ENCODE measurements at regions not wholly inside any gene's neighbourhood (a gene's known extent, or its start where the extent isn't known, plus 50 kb on each side); places are given as distances from the start of the nearest gene placed in this dataset.

DNA sequence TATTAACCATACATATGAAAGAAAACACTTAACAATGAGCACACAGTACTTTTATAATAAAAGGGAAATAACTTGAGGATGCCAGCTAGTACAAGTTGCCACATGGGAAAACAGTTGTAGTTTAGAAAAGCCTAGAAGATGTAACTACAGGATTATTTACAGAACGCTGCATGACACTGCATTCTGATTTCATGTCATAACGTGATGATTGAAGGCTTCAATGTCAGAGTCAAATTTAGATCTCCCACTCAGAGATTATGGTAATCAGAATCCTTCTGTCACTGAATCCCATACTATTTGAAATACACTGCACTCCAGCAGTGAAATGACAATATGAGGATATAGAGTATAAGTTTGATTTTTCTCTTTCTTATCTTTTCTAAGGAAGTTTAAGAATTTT, 253.9 kb upstream of the LRRN1 start:
- TF ChIP-seq, protein P1, sequence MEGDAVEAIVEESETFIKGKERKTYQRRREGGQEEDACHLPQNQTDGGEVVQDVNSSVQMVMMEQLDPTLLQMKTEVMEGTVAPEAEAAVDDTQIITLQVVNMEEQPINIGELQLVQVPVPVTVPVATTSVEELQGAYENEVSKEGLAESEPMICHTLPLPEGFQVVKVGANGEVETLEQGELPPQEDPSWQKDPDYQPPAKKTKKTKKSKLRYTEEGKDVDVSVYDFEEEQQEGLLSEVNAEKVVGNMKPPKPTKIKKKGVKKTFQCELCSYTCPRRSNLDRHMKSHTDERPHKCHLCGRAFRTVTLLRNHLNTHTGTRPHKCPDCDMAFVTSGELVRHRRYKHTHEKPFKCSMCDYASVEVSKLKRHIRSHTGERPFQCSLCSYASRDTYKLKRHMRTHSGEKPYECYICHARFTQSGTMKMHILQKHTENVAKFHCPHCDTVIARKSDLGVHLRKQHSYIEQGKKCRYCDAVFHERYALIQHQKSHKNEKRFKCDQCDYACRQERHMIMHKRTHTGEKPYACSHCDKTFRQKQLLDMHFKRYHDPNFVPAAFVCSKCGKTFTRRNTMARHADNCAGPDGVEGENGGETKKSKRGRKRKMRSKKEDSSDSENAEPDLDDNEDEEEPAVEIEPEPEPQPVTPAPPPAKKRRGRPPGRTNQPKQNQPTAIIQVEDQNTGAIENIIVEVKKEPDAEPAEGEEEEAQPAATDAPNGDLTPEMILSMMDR (conservative IDR thresholded peaks at IDR 0.05): no peak
- TF ChIP-seq EZH2 (IDR thresholded peaks at IDR 0.05; ENCODE audit: low read depth): no peak

Measured in PC-9 (cell line).